ENCODE measurements at regions not wholly inside any gene's neighbourhood (a gene's known extent, or its start where the extent isn't known, plus 50 kb on each side); places are given as distances from the start of the nearest gene placed in this dataset.

DNA sequence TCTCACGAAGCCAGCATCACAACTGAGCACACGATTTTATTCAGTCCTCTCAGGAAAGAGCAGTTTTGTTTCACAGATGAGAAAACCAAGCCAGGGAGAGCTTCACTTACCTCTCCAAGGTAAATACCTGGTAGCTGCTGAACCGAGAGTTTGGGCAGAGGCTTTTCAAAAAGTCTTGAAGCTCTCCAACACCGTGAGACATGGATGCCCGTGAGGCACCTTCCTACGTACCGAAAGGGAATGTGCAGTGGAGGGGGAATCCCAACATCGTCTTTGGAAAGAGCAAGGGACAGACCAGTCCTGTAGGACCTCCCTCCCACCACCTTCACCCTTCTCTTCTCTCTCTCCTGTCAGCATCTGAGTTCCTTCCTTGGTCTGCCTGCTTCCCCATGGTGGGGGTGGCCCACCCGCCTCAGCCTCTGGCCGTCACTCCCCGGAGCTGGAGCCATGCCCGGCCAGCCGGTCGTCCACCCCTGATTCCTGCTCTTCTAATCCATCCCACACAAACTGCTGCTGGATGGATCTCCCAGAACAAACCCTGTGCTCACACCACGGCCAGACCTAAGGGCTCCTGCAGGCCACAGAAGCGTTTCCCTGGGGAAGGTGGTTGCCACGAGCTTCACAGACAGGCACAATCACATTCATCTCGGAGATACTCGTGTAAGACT, 97.3 kb upstream of the SNTG2 start:
- TF ChIP-seq, protein P1, sequence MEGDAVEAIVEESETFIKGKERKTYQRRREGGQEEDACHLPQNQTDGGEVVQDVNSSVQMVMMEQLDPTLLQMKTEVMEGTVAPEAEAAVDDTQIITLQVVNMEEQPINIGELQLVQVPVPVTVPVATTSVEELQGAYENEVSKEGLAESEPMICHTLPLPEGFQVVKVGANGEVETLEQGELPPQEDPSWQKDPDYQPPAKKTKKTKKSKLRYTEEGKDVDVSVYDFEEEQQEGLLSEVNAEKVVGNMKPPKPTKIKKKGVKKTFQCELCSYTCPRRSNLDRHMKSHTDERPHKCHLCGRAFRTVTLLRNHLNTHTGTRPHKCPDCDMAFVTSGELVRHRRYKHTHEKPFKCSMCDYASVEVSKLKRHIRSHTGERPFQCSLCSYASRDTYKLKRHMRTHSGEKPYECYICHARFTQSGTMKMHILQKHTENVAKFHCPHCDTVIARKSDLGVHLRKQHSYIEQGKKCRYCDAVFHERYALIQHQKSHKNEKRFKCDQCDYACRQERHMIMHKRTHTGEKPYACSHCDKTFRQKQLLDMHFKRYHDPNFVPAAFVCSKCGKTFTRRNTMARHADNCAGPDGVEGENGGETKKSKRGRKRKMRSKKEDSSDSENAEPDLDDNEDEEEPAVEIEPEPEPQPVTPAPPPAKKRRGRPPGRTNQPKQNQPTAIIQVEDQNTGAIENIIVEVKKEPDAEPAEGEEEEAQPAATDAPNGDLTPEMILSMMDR (conservative IDR thresholded peaks at IDR 0.05 in 1 of 2, IDR thresholded peaks at IDR 0.05 in 1 of 2; ENCODE audit: low read depth in 1 of 2, low read length in 2 of 2) = no peak
- TF ChIP-seq EZH2 (IDR thresholded peaks at IDR 0.05; ENCODE audit: low read length, missing control alignments) = no peak

Data from fibroblast of lung (primary cell).